Thoracic aorta (tissue), 2 donors: ENCODE measurements at regions not wholly inside any gene's neighbourhood (a gene's known extent, or its start where the extent isn't known, plus 50 kb on each side); places are given as distances from the start of the nearest gene placed in this dataset.

Experiments
- ATAC-seq: fragments of 150-250 bp; one replicate; pipeline ENCODE4 v1.8.0; 2017; ENCODE audit warnings: low read depth; ENCODE audit not compliant: insufficient number of reproducible peaks, low FRiP score
- DNase-seq: peaks from one replicate; pipeline ENCODE4 v3.0.0-alpha.2; 2020; ENCODE audit warnings: low spot score
- H3K27ac ChIP-seq, 2 donors: fragments of 200-600 bp; sonication (generic); 1 replicate in 1 of 2; 2 replicates in 1 of 2; pipeline ENCODE4 v1.5.1; 2016; ENCODE audit warnings: mild to moderate bottlenecking in 2 of 2, moderate library complexity in 2 of 2
- H3K27me3 ChIP-seq: fragments of 200-600 bp; sonication (generic); replicated peaks from 2 replicates; pipeline ENCODE4 v1.6.0; 2016; ENCODE audit warnings: mild to moderate bottlenecking; ENCODE audit not compliant: insufficient read depth
- H3K36me3 ChIP-seq: fragments of 200-600 bp; sonication (generic); one replicate; pipeline ENCODE4 v1.5.1; 2016
- H3K4me1 ChIP-seq, 2 donors: fragments of 200-600 bp; sonication (generic); 1 replicate in 1 of 2; 2 replicates in 1 of 2; pipeline versions ENCODE4 v1.5.1 to v1.6.0; 2016; ENCODE audit warnings: low read depth in 2 of 2, mild to moderate bottlenecking in 1 of 2; ENCODE audit not compliant: control insufficient read depth in 1 of 2
- H3K4me3 ChIP-seq: fragments of 200-600 bp; sonication (generic); 2 replicates; pipeline ENCODE4 v1.5.1; 2016; ENCODE audit warnings: mild to moderate bottlenecking
- H3K9me3 ChIP-seq: fragments of 200-600 bp; sonication (generic); 2 replicates; pipeline ENCODE4 v1.5.1; 2016
- CTCF ChIP-seq: fragments of 200-600 bp; sonication (generic); IDR thresholded peaks from one replicate; pipeline ENCODE4 v1.5.1; 2019; ENCODE audit warnings: antibody characterized with exemption

GRCh38 chr5:82669720-82670119 is 391.6 kb upstream of the RPS23 start:
- Histone ChIP-seq H3K36me3 (no peaks in the 10 kb centered on the region), H3K27ac (no peak overlapping the region), H3K4me1 (peaks cover 0 to 28% of the 10 kb centered on the region in 2 donors), H3K27me3 (no peaks in the 10 kb centered on the region), H3K4me3 (no peak overlapping the region), H3K9me3 (no peaks in the 10 kb centered on the region)
- DNase-seq (no peak), ATAC-seq (no peak)
- TF ChIP-seq CTCF, result no peak

- Histone ChIP-seq H3K27me3 (no peaks in the 10 kb centered on the region), H3K4me3 (no peak overlapping the region), H3K36me3 (no peaks in the 10 kb centered on the region), H3K4me1 (peaks cover 0 to 32% of the 10 kb centered on the region in 2 donors), H3K27ac (no peak overlapping the region), H3K9me3 (no peaks in the 10 kb centered on the region)
- no peak for DNase-seq
- TF ChIP-seq CTCF, result no peak
- no peak for ATAC-seq
These were observed 388.2 kb upstream of the RPS23 start for GRCh38 chr5:82666312-82666711.

- Histone ChIP-seq H3K4me1 (peaks cover 0 to 20% of the 10 kb centered on the region in 2 donors), H3K36me3 (no peaks in the 10 kb centered on the region), H3K27me3 (no peaks in the 10 kb centered on the region), H3K4me3 (no peak overlapping the region), H3K27ac (no peak overlapping the region), H3K9me3 (no peaks in the 10 kb centered on the region)
- TF ChIP-seq CTCF, result no peak
- ATAC-seq, result no peak
- DNase-seq, result no peak
These were observed 386.6 kb upstream of the RPS23 start for GRCh38 chr5:82664732-82665131.

GRCh38 chr5:82663225-82663624 is 385.1 kb upstream of the RPS23 start:
- Histone ChIP-seq H3K27me3 (no peaks in the 10 kb centered on the region), H3K4me3 (no peak overlapping the region), H3K4me1 (peaks cover 0 to 20% of the 10 kb centered on the region in 2 donors), H3K9me3 (no peaks in the 10 kb centered on the region), H3K36me3 (no peaks in the 10 kb centered on the region), H3K27ac (no peak overlapping the region)
- DNase-seq (no peak), ATAC-seq (no peak)
- TF ChIP-seq CTCF, result no peak

GRCh38 chr5:82662340-82662739 is 384.2 kb upstream of the RPS23 start:
- H3K27me3 ChIP-seq, result no peaks in the 10 kb centered on the region
- ATAC-seq (no peak), DNase-seq (no peak)
- H3K9me3 ChIP-seq, result no peaks in the 10 kb centered on the region
- H3K4me3 ChIP-seq, result no peak overlapping the region
- no peak overlapping the region for H3K27ac ChIP-seq
- H3K36me3 ChIP-seq, result no peaks in the 10 kb centered on the region
- TF ChIP-seq CTCF, result no peak
- peaks cover 0 to 20% of the 10 kb centered on the region in 2 donors for H3K4me1 ChIP-seq
